RCC 7860 (cell line): ENCODE measurements at regions not wholly inside any gene's neighbourhood (a gene's known extent, or its start where the extent isn't known, plus 50 kb on each side); places are given as distances from the start of the nearest gene placed in this dataset.
A peak's percentile ranks its signal among the peaks of the same experiment; 100 is the strongest.
"Not testable (repeated sequence)": the region's sequence is repeated elsewhere in the genome, so short reads cannot be mapped to it uniquely, and the experiment has no call there.

Experiments used
- DNase-seq: peaks from one replicate; pipeline ENCODE4 v3.0.0-alpha.2; 2015; ENCODE audit warnings: low spot score
- FAIRE-seq: peaks from 2 replicates; lab custom pipeline; 2012; peaks lifted over from hg19 to GRCh38; lab: Jason Lieb, UNC

GRCh38 chr5:111635151-111635902, 121.7 kb downstream of the NREP start:
- no peak for FAIRE-seq
- no peak for DNase-seq

- FAIRE-seq = no peak
Observed at GRCh38 chr5:111631328-111631727, 119.0 kb upstream of the STARD4 start.

DNA sequence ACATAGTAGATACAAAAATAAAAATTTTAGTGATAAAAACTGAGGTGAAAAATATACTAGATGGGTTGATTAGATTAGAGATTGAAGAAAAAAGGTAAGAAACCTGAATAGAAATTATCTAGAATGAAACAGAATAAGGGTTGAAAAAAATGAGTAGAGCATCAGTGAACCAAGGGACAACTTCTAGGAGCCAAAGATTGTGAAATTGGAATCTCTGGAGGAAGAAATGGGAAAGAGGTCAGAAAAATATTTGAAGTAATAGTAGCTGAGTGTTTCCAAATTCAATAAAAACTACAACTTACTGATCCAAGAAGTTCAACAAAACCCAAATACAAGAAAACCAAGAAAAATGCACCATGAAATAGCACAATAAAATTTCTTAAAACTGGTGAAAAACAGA, 116.6 kb upstream of the STARD4 start:
- FAIRE-seq = no peak
- no peak for DNase-seq

More at GRCh38 chr5:111631328-111631727, 119.0 kb upstream of the STARD4 start:
- DNase-seq = no peak

DNA sequence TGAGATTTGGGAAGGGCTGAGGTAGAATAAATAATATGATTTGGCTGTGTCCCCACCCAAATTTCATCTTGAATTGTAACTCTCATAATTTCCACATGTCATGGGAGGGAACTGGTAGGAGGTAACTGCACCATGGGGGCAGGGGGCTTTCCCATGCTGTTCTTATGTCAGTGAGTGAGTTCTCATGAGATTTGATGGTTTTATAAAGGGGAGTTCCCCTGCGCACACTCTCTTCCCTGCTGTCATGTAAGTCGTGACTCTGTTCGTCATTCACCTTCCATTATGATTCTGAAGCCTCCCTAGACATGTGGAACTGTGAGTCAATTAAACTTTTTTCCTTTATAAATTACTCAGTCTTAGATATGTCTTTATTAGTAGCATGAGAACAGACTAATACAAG, 115.5 kb upstream of the STARD4 start:
- FAIRE-seq (no peak), DNase-seq (no peak)

DNA sequence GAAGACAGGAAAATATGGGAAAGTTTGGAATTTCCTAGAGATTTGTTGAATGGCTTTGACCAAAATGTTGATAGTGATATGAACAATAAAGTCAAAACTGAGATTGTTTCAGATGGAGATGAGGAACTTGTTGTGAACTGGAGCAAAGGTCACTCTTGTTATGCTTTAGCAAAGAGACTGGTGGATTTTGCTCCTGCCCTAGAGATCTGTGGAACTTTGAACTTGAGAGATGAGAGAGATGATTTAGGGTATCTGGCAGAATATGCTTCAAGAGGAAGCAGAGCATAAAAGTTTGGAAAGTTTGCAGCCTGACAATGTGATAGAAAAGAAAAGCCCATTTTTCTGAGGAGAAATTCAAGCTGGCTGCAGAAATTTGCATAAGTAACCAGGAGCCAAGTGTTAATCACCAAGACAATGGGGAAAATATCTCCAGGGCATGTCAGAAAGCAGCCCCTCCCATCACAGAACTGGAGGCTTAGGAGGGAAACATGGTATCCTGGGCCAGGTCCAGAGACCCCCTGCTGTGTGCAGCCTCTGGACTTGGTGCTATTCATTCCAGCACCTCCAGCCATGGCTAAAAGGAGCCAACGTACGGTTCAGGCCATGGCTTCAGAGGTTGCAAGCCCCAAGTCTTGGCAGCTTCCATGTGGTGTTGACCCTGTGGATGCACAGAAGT, 114.3 kb upstream of the STARD4 start:
- FAIRE-seq = no peak

GRCh38 chr5:111618623-111619271, 106.4 kb upstream of the STARD4 start:
- peak; percentile 41 for DNase-seq
- FAIRE-seq = peak; percentile 40

More for the DNA sequence above, 114.3 kb upstream of the STARD4 start:
- DNase-seq = no peak

- FAIRE-seq (no peak), DNase-seq (no peak)
Observed at GRCh38 chr5:111615054-111615453, 102.7 kb upstream of the STARD4 start.

GRCh38 chr5:111612013-111612630, 99.8 kb upstream of the STARD4 start:
- not testable (repeated sequence) for DNase-seq, FAIRE-seq

DNA sequence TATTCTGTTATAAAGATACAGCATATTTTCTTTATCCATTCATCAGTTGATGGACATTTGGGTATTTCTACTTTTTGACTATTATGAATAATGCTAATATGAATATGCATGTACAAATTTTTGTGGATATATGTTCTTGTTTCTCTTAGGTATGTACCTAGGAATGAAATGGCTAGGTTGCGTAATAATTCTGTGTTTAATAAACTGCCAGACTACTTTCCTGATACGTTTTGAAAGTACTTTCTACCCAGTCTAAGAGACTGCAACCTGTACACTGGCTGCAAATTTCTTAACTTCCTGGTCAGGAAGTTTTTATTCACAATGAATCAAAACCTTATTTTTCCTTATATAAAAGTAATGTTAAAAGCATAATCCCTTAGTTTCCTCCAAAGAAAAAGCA, 93.9 kb upstream of the STARD4 start:
- DNase-seq (no peak), FAIRE-seq (peak; percentile 23)

DNA sequence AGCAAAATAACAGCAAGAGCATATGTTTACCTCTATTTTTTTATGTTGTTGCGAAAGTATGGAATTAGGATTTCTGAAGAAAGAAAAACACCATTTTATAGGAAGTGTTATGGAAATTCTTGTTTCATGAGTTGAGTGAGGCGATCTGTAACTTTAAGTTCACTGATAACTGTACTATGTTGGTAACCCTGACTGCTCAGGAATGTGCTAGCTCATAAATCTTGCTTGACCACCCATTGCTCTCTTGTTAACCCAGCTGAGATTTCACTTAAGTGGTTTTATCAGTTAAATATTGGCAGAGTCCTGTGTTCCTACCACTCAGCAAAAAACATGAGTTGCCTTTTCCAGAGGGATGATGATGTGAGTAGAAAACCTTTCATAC, 91.1 kb upstream of the STARD4 start:
- FAIRE-seq = peak; percentile 99
- peak; percentile 95 for DNase-seq

GRCh38 chr5:111602817-111603445, 90.6 kb upstream of the STARD4 start:
- DNase-seq (no peak), FAIRE-seq (no peak)

GRCh38 chr5:111598996-111599395, 86.7 kb upstream of the STARD4 start:
- FAIRE-seq (no peak), DNase-seq (no peak)

DNA sequence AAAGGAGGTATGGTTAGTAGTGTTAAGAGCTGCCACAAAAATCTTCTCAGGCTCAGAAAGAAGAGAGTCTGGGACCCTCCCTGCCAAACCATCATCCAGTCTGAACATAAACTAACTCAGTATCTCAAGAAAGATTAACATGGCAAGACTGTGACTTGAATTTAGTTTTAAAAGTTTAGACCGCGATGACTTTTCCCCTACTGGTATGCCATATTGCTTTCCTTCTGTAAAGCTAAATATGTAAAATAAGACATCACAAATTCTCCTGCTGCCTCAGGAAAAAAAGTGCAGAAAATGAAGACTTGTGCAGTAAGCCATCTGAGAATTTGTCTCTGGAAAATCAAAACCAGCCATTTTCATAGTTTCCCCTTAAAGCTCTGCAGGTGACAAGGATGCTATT, 85.2 kb upstream of the STARD4 start:
- DNase-seq (no peak), FAIRE-seq (no peak)

- FAIRE-seq (no peak), DNase-seq (no peak)
Observed at GRCh38 chr5:111596705-111597104, 84.4 kb upstream of the STARD4 start.

DNA sequence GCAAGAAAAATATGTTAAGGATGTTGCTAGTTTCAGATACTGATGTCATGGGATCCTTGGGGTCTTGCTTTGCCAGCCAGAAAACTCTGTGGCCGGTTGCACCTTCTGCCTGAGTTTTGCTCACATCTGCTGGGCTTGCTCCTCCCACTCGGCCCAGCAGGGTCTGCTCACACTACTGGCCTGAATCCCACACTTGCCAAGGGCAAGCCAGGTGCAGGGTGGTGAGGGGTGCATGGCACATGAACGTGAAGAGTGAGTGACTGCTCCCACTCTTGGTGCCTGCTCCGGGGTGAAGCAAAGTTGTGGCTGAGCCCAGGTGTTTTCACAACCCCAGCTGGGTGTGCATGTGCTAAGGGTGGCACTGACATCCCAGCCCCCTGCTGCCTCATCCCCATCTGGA, 83.1 kb upstream of the STARD4 start:
- no peak for FAIRE-seq
- DNase-seq = no peak

GRCh38 chr5:111589316-111589715, 77.0 kb upstream of the STARD4 start:
- DNase-seq = no peak
- no peak for FAIRE-seq

DNA sequence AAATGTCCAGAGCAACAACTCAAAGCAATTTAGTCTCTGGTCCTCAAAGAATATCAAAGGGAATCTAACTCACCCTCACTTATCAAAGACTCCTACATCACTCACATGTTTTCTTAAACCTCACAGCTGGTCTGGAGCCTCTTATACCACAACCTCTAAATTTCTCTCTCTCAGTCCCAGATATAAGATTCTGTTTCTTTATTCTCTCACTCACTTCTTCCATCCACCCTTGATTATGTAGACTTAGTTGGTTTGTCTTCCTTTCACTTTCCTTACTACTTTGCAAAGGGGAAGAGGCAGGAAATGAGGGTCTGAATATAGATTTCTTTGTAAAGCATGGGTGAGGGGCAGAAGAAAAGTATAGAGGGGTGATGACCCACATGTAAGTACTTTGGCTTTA, 75.4 kb upstream of the STARD4 start:
- DNase-seq = no peak
- FAIRE-seq = no peak

GRCh38 chr5:111585946-111586345, 73.6 kb upstream of the STARD4 start:
- DNase-seq (no peak), FAIRE-seq (no peak)

DNA sequence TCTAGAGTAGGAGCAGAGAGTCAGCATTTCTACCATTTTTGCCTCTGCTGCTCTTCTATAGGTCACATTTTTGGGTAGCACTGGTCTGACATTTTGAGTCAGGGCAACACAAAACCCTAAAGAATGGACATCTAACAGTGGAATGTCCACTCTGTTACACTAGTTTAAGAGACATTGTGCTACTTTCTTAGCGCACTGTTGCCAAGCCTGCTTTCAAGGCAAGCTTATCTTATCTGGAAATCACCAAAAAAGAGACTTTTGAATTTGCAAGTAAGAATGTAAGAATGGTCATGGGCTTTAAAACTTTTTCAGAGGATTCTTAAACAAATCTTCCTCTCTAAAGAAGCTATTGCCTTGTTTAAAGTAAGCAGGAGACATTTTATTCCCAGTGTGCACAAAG, 73.0 kb upstream of the STARD4 start:
- no peak for FAIRE-seq
- DNase-seq = no peak

DNA sequence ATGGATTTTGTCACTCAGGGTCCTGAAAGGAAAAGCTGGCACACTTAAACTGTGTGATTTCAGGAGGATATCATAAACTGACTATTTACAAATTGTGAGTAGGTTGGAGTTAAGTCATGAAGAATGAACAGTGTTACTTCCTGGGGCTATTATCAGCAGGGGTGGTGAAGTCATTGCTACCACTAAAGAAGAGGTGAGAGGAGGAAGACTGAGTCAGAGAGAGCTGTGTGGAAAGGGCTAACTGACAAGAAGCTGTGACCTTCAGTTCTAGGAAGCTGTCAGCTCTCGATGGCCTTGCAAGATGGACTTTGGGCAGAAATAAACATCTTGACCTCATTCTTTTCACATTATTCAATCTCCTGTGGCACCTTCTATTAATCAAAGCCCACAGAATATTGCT, 72.3 kb upstream of the STARD4 start:
- FAIRE-seq (peak; percentile 94), DNase-seq (peak; percentile 88)

DNA sequence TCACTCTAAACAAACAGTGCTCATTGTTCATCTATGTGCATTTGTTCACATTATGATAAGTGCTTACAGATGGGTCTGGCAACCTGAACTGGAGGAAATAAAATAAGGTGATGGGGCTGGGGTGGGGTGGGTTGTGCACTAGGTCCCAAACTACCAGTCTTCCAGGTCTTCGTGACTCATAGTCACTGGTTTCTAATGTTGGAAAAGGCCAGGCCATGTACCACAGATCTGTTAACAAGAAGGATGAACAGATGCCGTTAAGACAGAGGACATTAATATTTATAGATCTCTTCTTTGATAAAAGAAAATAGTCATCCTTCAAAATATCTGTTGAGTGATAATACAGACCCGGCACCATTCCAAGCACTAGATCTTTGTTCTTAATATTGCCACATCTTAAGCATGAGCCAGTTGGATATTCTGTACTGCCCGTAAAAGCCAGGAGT, 71.4 kb upstream of the STARD4 start:
- no peak for FAIRE-seq
- DNase-seq = no peak
